GM18507 (cell line): ENCODE measurements at regions not wholly inside any gene's neighbourhood (a gene's known extent, or its start where the extent isn't known, plus 50 kb on each side); places are given as distances from the start of the nearest gene placed in this dataset.
"Not testable (repeated sequence)": the region's sequence is repeated elsewhere in the genome, so short reads cannot be mapped to it uniquely, and the experiment has no call there.

ENCODE experiments used
- DNase-seq: peaks from one replicate; pipeline ENCODE4 v3.0.0; 2011; ENCODE audit warnings: low read depth; ENCODE audit not compliant: insufficient read length; ENCODE audit errors: extremely low spot score
- FAIRE-seq: peaks from 2 replicates; lab custom pipeline; 2011; peaks lifted over from hg19 to GRCh38; lab: Jason Lieb, UNC

DNA sequence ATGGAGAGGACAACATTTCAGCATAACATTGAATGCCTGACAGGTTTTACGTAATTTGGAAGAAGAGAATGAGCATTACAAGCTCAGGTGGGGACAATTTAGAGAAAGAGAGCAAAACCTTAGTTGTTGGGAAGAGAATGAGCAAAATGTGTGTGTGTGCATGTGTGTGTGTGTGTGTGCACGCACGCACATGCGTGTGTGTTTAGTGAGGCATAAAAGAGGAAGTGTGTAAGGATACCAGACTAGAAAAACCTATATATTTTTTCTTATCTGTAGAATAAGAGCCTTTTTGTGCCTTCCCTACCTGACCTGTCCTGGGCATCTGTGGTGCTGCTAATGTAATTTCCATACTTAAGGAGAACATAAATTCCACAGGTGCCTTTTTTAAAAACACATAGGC lies 99.0 kb upstream of the PLXNA2 start:
- FAIRE-seq, result no peak
- DNase-seq, result no peak

DNA sequence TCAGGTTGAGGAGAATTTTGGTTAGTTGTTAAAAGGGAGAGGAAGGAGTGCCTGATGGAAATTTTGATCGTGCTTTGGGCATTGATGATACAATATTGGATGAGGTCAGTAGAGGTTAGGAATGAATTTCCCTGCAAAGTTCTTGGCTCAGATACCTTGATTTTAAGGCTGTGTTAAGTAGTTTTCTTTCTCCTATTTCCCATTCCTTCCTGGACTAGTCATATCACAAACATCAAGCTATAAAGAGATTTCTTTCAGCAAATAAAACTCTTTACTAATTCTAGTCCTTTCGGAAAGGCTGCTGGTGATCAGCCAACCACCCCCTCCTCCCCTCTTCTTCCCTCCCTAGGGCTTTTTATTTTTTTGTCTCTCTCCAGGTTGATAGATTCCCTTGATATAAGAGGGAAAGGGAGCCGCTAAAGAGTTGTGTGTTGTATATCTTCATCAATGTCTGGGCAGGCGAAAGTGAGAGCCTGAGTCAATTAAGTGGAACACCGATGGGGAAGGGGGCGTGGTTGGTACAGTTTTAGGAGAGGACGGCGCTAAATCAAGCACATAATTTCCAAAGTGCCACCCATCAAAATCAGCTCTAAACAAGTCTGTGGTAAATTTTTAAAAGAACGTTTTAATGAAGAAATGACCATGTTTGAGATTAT lies 100.1 kb upstream of the PLXNA2 start:
- FAIRE-seq (no peak), DNase-seq (no peak)

DNA sequence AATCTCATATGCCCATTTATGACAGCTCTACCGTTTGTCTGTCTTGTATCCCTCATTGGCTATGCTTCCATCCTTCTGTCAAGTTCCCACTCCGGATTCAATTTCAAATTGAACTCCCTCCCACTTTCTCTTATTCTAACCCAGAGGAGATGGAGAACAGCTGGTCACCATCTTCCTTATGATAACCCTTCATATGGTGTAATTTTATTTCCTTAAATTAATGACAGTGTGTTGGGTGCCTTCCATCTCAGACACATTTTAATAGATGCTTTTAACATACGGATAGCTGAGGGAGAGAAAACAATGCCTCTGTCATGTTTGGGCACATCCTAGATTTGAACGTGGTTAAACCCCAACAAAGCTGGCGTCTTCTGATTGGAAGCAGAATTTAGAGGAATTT lies 103.0 kb upstream of the PLXNA2 start:
- DNase-seq (no peak), FAIRE-seq (no peak)

DNA sequence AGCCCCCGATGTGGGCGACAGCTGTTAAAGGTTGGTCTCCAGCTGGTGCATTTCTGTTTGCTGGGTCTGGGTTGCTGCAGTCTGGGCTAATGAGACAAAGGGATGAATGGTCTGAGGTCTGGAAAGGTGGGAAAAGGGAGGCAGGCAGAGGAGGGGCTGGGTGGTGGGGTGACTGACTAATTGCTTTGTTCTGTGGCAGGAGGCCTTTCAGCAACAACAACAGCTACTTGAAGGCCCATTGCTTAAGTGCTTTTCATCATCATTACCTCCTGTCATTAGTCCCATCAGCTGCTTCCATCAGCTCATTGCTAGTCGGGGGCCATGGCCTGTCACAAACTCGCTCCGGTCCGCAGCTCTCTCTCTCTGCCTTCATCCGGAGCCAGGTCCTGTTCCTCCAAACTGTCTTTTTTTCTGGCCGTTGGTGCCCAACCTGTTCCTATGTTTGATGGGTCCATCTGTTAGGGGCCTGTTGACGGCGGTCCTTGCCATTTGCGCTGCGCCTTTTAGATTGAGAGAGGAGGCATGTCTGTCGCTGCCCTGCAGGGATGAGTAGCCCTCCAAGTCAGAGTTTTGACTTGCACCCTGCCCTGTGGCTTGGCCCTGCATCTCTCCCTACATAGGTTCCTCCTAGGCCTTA lies 105.6 kb upstream of the PLXNA2 start:
- DNase-seq (no peak), FAIRE-seq (no peak)

DNA sequence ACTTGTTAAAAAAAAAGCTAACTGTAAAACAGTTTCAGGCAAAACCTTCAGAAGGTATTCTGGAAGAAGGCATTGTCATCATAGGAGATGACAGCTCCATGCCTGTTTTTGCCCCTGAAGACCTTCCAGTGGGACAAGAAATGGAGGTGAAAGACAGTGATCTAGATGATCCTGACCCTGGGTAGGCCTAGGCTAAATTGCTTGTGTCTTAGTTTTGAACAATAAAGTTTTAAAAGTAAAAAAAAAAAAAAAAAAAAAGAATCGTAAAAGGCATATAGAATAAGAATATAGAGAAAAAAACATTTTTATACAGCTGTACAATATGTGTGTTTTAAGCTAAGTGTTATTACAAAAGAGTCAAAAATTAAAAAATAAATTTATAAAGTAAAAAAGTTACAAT lies 106.6 kb upstream of the PLXNA2 start:
- DNase-seq, result no peak
- no peak for FAIRE-seq

DNA sequence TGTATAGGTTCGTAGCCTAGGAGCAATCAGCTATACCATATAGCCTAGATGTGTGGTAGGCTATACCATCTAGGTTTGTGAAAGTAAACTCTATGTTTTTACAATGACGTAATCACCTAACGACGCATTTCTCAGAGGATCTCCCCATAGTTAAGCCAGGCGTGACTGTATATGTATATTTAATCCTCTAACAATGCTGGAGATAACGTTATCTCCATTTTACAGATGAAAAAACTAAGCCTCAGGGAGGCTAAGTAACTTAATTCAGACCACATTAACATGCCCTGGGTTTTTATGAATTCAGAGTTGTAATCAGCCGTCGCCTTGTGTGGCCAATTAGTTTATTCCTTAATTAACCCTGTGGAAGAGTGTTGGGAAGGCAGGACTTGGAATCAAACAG lies 107.7 kb upstream of the PLXNA2 start:
- FAIRE-seq, result no peak
- DNase-seq, result no peak

DNA sequence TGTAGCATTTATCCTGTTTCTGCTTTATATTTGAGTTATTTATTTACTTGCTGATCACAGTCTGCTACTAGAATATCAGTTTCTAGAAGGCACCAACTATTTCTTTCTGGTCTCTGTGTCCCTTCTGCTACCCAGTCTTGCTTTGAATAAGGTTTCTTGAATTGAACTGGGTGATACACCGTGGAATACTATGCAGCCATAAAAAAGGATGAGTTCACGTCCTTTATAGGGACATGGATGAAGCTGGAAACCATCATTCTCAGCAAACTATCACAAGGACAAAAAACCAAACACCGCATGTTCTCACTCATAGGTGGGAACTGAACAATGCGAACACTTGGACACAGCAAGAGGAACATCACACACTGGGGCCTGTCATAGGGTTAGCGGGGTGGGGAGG lies 109.6 kb upstream of the PLXNA2 start:
- DNase-seq, FAIRE-seq: not testable (repeated sequence)

DNA sequence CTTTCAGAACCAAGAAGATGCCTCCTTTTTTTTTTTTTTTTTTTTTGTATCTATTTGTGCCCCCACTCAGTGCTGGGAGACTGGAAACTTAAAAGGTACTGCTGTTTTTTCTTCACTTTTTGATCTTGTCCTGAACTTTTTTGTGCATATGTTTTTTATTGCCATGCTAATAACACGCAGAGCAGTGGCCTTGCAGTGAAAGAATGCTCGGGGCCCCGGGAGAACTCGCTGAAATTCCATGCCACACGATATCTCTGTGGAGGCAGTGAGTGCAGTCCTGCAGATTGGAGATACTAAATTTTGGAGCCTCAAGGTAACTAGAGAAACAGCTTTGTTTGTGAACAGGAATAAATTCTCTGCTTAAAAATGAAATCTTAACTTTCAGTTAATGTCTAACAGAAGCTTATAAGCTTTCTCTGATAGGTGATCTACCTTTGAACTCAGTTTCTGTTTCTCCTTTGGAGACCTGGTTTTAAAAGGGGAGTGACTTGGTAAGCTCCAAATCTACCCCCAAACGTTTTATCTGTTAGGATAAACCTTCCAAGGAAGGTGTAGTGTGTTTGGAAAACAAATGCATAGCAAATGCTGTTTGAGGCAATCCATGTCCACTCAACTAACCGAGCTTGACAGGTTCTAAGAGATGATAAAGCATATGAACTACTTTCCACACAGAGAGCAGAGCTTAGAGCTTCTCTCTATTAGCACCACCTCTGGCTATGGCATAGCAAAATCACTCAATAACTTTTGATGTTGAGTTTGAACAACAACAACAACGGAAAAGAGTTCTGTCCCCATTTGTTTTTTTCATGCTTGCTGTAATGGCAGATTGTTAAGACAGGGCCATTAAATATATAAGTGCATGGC lies 113.7 kb upstream of the PLXNA2 start:
- FAIRE-seq, result no peak

DNA sequence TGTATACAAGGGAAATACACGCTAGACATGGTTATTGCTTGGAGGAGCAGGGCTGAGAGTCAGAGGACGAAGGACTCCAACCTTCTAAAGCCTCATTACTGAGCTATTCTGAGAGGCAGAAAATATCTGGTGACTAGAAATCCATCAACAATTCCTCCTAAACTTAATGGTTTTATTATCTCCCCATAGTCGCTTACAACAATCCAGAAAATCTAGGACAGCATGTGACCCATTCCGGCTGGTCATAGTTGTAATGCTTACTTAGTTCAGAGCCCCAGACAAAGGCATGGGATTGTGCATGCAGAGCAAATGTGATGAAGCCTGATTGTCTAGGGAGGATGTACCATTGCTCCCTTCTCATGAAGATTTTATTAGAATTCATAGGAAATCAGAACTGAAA lies 114.5 kb upstream of the PLXNA2 start:
- FAIRE-seq, result no peak
- no peak for DNase-seq

More for the DNA sequence above, 113.7 kb upstream of the PLXNA2 start:
- no peak for DNase-seq

DNA sequence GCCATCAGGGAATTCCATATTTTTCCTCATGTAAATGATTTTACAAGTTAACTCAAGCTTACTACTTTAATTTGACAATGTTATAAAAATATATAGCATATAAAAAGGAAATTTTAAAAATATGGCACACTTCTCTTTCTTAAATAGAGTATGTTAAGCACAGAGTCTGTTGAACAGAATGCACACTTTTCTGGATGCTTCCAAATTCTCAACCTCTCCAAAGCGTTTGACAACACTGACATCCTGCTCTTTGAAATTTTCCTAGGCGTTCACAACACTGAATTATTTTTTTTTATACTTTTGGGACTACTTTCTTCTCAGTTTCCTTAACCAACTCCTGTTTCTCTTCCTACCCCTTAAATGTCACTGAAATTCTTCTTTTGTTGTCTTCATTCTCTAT lies 117.8 kb upstream of the PLXNA2 start:
- DNase-seq (no peak), FAIRE-seq (no peak)

DNA sequence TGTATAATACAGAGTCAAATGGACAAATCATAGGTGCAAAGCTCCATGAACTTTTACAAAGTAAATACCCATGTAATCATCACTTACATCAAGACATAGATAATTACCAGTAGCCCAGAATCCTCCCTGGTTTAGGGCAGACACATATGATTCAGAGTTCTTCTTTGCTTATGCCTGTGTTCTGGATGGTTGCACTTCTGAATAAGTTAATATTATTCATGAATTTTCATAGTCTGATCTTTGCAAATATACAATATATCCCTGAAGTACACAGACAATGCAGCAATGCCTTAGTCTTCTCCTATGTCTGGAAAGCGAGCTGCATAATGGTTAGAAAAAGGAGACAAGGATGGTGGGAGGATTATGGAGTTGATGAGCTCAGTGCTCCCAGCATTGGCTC lies 122.4 kb upstream of the PLXNA2 start:
- DNase-seq (no peak), FAIRE-seq (no peak)

DNA sequence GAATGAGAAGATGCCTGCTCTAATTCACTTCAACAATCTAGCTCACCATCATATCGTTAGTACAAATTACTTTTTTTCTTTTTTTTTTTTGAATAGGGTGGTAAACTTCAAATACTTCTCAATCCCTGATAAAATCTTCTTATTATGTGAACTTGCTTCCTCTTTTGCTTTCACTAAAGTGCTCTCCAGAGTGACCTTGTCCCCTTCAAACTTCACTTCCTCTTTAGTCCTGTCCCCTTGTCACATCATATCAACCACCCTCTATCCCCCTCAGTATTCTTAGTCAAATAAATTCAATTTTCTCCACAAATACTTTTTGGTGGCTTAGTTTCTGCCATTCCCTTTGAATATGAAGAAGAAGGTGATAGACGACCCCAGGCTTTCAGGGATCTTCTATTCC lies 124.9 kb upstream of the PLXNA2 start:
- DNase-seq (no peak), FAIRE-seq (no peak)

DNA sequence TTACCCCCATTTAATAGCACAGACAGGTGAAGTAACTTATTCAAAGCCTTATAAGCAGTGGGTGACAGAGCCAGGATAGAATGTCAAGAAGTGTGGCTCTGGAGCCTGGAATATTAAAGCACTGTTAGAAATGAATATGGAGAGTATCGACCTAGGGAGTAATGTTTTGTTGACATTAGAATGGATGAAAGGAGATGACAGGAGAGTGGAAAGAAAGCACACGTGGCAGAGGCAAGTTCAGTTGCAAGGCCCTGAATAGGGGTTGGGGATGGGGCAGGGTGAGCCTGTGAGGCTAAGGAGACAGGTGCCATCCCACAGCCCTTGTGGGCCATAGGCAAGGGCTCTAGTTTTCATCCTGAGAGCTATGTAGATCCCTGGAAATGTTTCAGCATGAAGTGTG lies 125.5 kb upstream of the PLXNA2 start:
- DNase-seq, result no peak
- FAIRE-seq, result no peak

DNA sequence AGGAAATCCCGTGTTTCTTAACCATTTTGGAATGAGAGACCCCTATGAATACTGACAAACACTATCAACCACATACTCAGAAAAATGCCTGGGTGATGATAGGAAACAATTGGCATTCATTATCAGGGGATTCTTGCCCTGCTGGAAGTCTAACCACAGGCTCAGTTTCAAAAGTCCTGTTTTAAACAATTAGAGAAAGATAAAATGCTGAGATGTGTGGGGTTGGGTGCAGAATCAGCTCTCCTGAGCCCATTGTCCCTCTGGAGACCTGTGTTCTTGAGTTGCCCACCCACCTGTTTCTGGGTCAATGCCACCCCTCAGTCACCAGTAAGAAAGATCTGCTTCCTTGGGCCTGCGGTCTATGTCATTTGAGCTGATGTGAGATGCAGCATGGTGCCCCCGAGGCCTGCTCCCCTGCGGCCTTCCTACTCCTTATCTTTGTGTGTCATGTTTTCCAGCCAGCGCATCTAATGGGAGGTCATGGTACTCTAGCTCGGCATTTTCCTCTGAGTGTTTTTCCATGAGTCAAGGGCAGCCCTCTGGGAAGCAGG lies 130.3 kb upstream of the PLXNA2 start:
- no peak for DNase-seq
- FAIRE-seq, result no peak

DNA sequence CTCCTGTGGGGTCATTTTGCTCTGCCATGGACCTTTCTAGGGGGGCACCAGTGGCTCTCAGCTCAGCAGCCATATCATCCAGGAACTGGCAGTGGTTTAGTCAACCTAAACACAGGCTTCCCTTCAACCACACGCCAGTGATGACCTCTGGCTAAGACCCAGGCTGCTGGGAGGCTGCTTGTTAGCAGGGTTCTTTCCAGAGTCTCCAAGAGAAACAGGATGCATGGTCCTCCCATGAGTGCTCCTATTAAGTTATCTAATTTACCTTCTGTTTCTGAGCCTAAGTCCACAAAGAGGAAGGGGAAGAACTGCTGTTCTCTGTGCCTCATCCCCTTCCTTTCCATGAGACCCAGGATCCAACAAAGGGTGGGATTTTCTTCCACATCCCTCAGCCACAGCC lies 137.3 kb upstream of the PLXNA2 start:
- no peak for DNase-seq
- no peak for FAIRE-seq

DNA sequence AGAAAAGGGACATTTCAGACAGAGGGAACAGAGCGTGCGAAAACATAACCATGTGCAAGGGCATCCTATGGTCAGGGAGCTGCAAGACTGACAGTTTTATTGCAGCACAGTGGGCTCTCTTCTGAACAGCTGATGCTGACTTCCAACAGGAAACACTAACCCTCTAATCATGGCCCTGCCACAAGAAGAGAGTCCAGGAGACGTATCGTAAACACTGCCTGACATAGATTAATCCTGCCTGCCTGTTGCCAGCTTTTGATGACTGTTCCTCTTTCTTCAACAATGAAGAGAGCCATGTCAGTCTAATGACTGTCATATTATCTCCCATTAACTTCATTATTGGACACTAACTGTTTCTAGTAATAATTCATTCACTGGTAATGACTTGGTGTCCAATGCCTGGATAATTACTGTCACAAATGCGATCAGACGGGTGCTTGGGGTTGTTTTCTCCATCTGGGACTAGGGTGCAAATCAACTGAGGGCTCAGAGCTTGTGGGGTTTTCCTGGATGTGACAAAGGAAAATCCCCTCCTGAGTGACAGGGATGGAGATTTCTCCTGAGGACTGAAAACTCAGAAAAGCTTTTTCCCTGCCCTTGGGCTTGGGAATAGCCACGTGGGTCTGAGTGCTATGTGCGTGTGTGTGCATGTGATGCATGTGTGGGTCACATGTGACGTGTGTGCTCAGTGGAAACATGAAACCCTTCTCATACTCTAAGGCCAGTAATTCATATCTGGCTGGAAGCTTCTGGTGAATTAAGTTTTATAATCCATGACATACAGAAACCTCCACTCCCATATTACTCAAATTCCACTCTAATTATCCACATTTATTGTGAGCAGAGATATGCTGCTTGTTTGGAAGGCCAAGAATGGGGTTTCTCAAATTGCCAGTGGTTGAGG lies 144.0 kb upstream of the PLXNA2 start:
- FAIRE-seq (no peak), DNase-seq (no peak)

DNA sequence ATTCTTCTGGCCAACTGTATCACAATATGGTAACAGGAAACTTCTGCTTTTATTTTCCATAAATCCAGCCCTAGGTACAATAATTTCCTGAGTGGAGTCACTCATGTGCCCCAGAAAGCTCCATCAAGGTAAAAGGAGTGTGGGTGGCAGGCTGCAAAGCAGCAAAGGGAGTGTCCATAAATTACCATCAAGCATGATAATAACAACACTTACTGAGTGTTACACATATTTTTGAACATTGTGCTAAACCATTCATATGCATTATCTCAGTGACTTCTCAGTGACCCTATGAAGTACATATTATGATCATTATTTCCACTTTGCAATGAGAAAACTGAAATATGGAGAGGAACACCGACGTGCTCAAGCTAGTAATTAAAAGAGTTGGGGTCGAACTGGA lies 149.2 kb upstream of the PLXNA2 start:
- no peak for FAIRE-seq
- DNase-seq, result no peak

DNA sequence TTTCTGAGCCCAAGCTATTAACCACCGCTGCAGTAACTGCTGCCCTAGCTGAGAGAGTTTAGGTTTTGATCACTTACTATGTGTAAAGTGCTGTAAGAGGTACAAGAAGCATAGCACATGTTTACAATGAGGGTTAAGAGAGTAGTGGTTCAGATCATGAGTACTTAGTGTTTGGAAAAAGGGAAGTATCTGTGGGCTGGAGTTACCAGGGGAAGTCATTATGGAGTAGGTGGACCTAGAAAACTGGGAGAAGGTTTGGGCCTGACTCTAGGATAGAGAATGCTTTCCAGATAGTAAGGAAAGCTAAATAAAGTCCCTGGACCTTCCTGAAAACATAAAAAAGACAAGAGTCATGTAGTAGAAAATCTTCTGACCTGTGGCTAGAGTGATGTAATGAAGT lies 149.6 kb upstream of the PLXNA2 start:
- FAIRE-seq (no peak), DNase-seq (no peak)

DNA sequence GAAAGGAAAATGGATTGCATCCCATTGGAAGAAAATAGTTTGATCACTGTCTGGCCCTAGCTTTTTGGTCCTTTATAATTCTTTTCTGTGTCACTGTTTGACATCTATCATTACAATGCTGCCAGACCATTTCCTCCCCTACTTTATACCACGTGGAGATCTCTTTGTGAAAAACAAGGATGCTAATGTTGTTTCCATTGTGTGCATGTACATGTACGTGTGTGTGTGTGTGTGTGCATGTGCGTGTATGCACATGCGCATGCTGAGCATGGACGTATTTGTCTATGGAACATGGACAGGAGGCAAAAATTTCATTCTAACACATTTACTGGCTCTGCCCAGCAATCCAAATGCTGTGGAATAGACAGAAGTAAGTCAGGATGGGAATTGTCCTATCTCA lies 153.1 kb upstream of the PLXNA2 start:
- DNase-seq (no peak), FAIRE-seq (no peak)

DNA sequence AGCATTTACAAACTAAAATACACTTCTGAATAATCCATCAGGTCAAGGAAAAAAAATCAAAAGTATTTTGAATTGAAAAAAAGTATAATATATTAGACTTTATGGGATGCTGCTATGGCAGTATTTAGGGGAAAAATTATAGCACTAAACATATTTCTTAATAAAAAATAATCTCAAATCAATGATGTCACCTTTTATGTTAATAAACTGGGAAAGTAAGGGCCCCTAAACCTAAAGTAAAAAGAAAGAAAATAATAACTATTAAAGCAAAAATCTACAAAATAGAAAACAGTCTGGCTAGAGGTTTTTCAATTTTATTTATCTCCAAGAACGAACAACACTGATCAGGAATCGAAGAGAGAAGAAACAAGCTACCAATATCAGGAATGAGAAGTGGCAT lies 160.8 kb upstream of the PLXNA2 start:
- DNase-seq (no peak), FAIRE-seq (no peak)
